Brain microvascular endothelial cell (primary cell): ENCODE measurements at regions not wholly inside any gene's neighbourhood (a gene's known extent, or its start where the extent isn't known, plus 50 kb on each side); places are given as distances from the start of the nearest gene placed in this dataset.
"Not testable (repeated sequence)": the region's sequence is repeated elsewhere in the genome, so short reads cannot be mapped to it uniquely, and the experiment has no call there.

ENCODE experiments used
- DNase-seq: peaks from one replicate; pipeline ENCODE4 v3.0.0-alpha.2; 2020
- H3K27ac ChIP-seq: fragments of 250-450 bp; sonication (Bioruptor Pico); 2 replicates; pipeline ENCODE4 v1.5.1; 2020; ENCODE audit warnings: mild to moderate bottlenecking, moderate library complexity
- H3K27me3 ChIP-seq: fragments of 250-450 bp; sonication (Bioruptor Pico); replicated peaks from 2 replicates; pipeline ENCODE4 v1.5.1; 2020; ENCODE audit warnings: mild to moderate bottlenecking
- H3K36me3 ChIP-seq: fragments of 250-450 bp; sonication (Bioruptor Pico); replicated peaks from 2 replicates; pipeline ENCODE4 v1.5.1; 2020; ENCODE audit warnings: mild to moderate bottlenecking
- H3K4me3 ChIP-seq: 2 replicates; pipeline ENCODE4 v1.5.1; 2011; ENCODE audit warnings: low read depth, mild to moderate bottlenecking, control low read depth, low read length, moderate library complexity
- CTCF ChIP-seq: IDR thresholded peaks from 2 replicates; pipeline ENCODE4 v1.5.1; 2011; ENCODE audit warnings: low read depth, mild to moderate bottlenecking, moderate library complexity, low read length, control low read depth, inconsistent platforms; ENCODE audit errors: missing control alignments
- in situ Hi-C: cut with HindIII; loops from 2 replicates; pipeline ENCODE4 v1.10.0; 2017; ENCODE audit warnings: low sequenced_read_pairs, low pct_ligation_motif_present

- no peak for DNase-seq
- in situ Hi-C loops, result no loop called here
- H3K27ac ChIP-seq, result no peak overlapping the region
Observed at GRCh38 chr13:74555651-74556420, 421.6 kb upstream of the KLF12 start.

DNA sequence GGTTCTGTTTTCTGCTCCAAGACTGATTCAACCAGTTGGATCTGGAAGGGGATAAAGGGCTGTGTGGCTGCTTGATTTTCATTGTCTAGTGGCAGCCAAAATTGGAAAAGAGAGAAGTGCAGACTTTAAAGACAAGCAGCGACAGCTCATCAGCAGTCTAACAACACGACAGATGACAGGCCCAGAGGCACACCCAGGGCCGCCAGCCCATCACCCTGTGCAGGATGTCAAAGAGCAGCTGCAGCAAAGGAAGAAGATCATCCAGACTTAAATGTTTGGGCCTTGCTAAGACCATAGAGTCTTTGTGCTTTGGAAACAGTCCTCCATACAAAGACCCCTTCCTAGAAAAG lies 421.0 kb upstream of the KLF12 start:
- Histone ChIP-seq H3K4me3 (no peak overlapping the region), H3K36me3 (no peaks in the 10 kb centered on the region), H3K27me3 (no peaks in the 10 kb centered on the region), H3K27ac (no peak overlapping the region)
- TF ChIP-seq CTCF, result no peak
- DNase-seq, result no peak
- in situ Hi-C loops, result no loop called here

More at GRCh38 chr13:74555651-74556420, 421.6 kb upstream of the KLF12 start:
- no peaks in the 10 kb centered on the region for H3K27me3 ChIP-seq
- TF ChIP-seq CTCF, result no peak
- no peaks in the 10 kb centered on the region for H3K36me3 ChIP-seq
- H3K4me3 ChIP-seq, result no peak overlapping the region

DNA sequence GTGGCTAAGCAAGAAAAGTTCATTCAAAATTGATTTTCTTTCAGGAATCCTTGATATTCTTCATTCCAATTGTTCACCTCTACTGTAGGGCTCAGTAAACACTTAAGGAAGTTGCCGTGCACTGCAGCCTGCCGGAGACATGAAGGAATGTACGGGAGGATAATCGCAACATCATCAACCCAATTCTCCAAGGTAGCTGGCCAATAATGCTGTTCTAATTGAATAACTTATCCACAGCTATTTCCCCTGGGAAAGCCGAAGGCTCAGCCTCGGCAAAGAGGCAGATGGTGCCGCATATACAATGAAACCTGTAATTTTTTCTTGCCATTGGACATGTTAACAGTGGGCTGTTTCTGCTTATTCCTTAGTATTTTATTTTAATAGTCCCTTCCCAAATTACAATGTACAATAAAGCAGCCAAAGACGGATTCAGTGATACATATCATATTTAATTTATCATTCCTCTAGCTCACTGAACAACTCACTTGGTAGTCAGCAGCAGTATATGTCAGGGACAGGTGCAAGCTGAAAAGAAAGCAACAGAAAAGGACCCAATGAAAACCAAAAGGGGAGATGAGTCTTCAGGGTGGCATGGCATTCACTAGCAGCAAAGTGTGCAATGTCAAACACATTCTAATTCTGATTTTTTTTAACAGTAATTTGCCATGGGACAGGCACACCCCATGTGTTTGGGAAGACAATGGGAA lies 420.5 kb upstream of the KLF12 start:
- Histone ChIP-seq H3K36me3 (no peaks in the 10 kb centered on the region), H3K27ac (no peak overlapping the region), H3K4me3 (no peak overlapping the region), H3K27me3 (no peaks in the 10 kb centered on the region)
- in situ Hi-C loops, result no loop called here
- no peak for DNase-seq
- no peak for TF ChIP-seq CTCF

DNA sequence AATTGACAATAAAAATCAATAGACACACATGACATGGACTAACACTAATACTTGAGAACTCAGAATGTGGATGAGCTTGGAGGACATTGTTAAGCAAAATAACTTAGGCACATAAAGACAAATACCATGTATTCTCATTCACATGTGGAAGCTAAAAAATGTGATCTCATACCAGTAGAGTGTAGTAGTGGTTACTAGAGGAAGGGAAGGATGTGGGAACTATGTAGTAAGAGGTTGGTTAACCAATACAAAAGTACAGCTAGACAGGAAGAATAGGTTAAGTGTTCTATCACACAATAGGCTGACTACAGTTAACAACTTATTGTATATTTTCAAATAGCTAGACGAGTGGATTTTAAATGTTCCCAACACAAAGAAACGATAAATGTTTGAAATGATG lies 415.8 kb upstream of the KLF12 start:
- Histone ChIP-seq H3K36me3 (no peaks in the 10 kb centered on the region), H3K27me3 (no peaks in the 10 kb centered on the region), H3K4me3 (no peak overlapping the region), H3K27ac (no peak overlapping the region)
- in situ Hi-C loops, result no loop called here
- TF ChIP-seq CTCF, result no peak
- no peak for DNase-seq

- DNase-seq, H3K27me3 ChIP-seq, H3K27ac ChIP-seq, H3K4me3 ChIP-seq, in situ Hi-C loops, H3K36me3 ChIP-seq: not testable (repeated sequence)
Observed at GRCh38 chr13:74536649-74537048, 402.4 kb upstream of the KLF12 start.

DNA sequence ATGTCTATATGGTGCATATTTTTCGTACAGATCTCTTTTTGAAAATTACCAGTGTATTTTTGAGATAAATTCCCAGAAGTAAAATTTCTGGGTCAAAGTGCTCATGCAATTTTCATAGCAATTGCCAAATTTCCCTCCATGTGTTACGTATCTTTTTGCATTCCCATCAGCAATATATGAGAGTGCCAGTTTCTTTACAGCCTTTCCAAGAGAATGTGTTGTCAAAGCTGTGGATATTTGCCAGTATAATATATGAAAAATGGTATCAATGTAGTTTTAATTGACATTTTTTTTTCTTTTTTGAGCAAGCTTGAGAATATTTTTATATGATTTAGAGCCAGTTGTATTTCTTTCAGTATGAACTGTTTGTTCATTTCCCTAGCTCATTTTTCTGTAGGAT lies 399.0 kb upstream of the KLF12 start:
- Histone ChIP-seq H3K36me3 (no peaks in the 10 kb centered on the region), H3K4me3 (no peak overlapping the region), H3K27me3 (no peaks in the 10 kb centered on the region), H3K27ac (no peak overlapping the region)
- DNase-seq, result no peak
- in situ Hi-C loops, result no loop called here
- TF ChIP-seq CTCF, result no peak
